Progenitor cell of endocrine pancreas (in vitro differentiated cells): ENCODE measurements at regions not wholly inside any gene's neighbourhood (a gene's known extent, or its start where the extent isn't known, plus 50 kb on each side); places are given as distances from the start of the nearest gene placed in this dataset.

Experiments used
- DNase-seq: peaks from one replicate; pipeline ENCODE4 v3.0.0; 2021; ENCODE audit warnings: low spot score; ENCODE audit not compliant: unreplicated experiment
- H3K27ac Mint-ChIP-seq: 2 replicates; pipeline ENCODE4 v1.8.0; 2021; ENCODE audit warnings: mild to moderate bottlenecking, moderate library complexity, mixed read lengths
- H3K27me3 Mint-ChIP-seq: 2 replicates; pipeline ENCODE4 v1.8.0; 2021; ENCODE audit warnings: mixed read lengths
- H3K36me3 Mint-ChIP-seq: 2 replicates; pipeline ENCODE4 v1.8.0; 2022; ENCODE audit warnings: mixed read lengths; ENCODE audit not compliant: insufficient read depth
- H3K4me1 Mint-ChIP-seq: 2 replicates; pipeline ENCODE4 v1.8.0; 2021; ENCODE audit warnings: low read depth, mixed read lengths
- H3K4me3 Mint-ChIP-seq: 2 replicates; pipeline ENCODE4 v1.8.0; 2021; ENCODE audit warnings: low read depth, mild to moderate bottlenecking, moderate library complexity, mixed read lengths
- H3K9me3 Mint-ChIP-seq: 2 replicates; pipeline ENCODE4 v1.8.0; 2021; ENCODE audit warnings: low read depth, mixed read lengths
- CTCF ChIP-seq: fragments of 200-600 bp; sonication (generic); IDR thresholded peaks from one replicate; pipeline ENCODE4 v1.5.0; 2021; ENCODE audit warnings: antibody characterized with exemption, mild to moderate bottlenecking; ENCODE audit not compliant: unreplicated experiment

GRCh38 chr18:5678779-5679406, 135.1 kb upstream of the EPB41L3 start:
- no peaks in the 10 kb centered on the region for H3K4me1 Mint-ChIP-seq
- DNase-seq: no peak
- no peak for TF ChIP-seq CTCF
- H3K27ac Mint-ChIP-seq: no peak overlapping the region
- H3K9me3 Mint-ChIP-seq: no peaks in the 10 kb centered on the region
- H3K27me3 Mint-ChIP-seq: peaks cover 6% of the 10 kb centered on the region
- H3K4me3 Mint-ChIP-seq: no peak overlapping the region
- H3K36me3 Mint-ChIP-seq: no peaks in the 10 kb centered on the region

- H3K4me1 Mint-ChIP-seq: no peaks in the 10 kb centered on the region
- no peak overlapping the region for H3K27ac Mint-ChIP-seq
- H3K4me3 Mint-ChIP-seq: no peak overlapping the region
- H3K27me3 Mint-ChIP-seq: peaks cover 6% of the 10 kb centered on the region
- no peaks in the 10 kb centered on the region for H3K36me3 Mint-ChIP-seq
- no peak for DNase-seq
- TF ChIP-seq CTCF: no peak
- no peaks in the 10 kb centered on the region for H3K9me3 Mint-ChIP-seq
These were observed 134.5 kb upstream of the EPB41L3 start for GRCh38 chr18:5678278-5678677.

- no peak for DNase-seq
- Mint-ChIP-seq H3K4me3 (no peak overlapping the region), H3K9me3 (no peaks in the 10 kb centered on the region), H3K4me1 (no peaks in the 10 kb centered on the region), H3K36me3 (no peaks in the 10 kb centered on the region), H3K27ac (no peak overlapping the region), H3K27me3 (no peaks in the 10 kb centered on the region)
- TF ChIP-seq CTCF: no peak
These were observed 129.8 kb upstream of the EPB41L3 start for GRCh38 chr18:5673616-5674015.

GRCh38 chr18:5669585-5669984, 125.8 kb upstream of the EPB41L3 start:
- Mint-ChIP-seq H3K36me3 (no peaks in the 10 kb centered on the region), H3K4me3 (no peak overlapping the region), H3K27me3 (peaks cover 5% of the 10 kb centered on the region), H3K9me3 (no peaks in the 10 kb centered on the region), H3K27ac (no peak overlapping the region), H3K4me1 (no peaks in the 10 kb centered on the region)
- no peak for DNase-seq
- TF ChIP-seq CTCF: no peak

- Mint-ChIP-seq H3K27ac (no peak overlapping the region), H3K36me3 (no peaks in the 10 kb centered on the region), H3K4me3 (no peak overlapping the region), H3K4me1 (no peaks in the 10 kb centered on the region), H3K27me3 (peaks cover 10% of the 10 kb centered on the region), H3K9me3 (no peaks in the 10 kb centered on the region)
- TF ChIP-seq CTCF: no peak
- DNase-seq: no peak
These were observed 124.4 kb upstream of the EPB41L3 start for GRCh38 chr18:5668087-5668715.
